BLaER1 (cell line): ENCODE measurements at regions not wholly inside any gene's neighbourhood (a gene's known extent, or its start where the extent isn't known, plus 50 kb on each side); places are given as distances from the start of the nearest gene placed in this dataset.

Experiments
- H3K27ac ChIP-seq: shearing (Covaris generic); formaldehyde crosslinking; 2 replicates; pipeline ENCODE4 v1.8.1; 2022
- H3K27me3 ChIP-seq: shearing (Covaris generic); formaldehyde crosslinking; 2 replicates; pipeline ENCODE4 v1.8.1; 2022
- H3K36me3 ChIP-seq: shearing (Covaris generic); formaldehyde crosslinking; 2 replicates; pipeline ENCODE4 v1.8.1; 2022
- H3K4me1 ChIP-seq: shearing (Covaris generic); formaldehyde crosslinking; 2 replicates; pipeline ENCODE4 v1.8.1; 2022
- H3K4me2 ChIP-seq: shearing (Covaris generic); formaldehyde crosslinking; 2 replicates; pipeline ENCODE4 v1.8.1; 2022
- H3K4me3 ChIP-seq: shearing (Covaris generic); formaldehyde crosslinking; 2 replicates; pipeline ENCODE4 v1.8.1; 2022
- H3K9ac ChIP-seq: shearing (Covaris generic); formaldehyde crosslinking; 2 replicates; pipeline ENCODE4 v1.8.1; 2022
- H3K9me3 ChIP-seq: shearing (Covaris generic); formaldehyde crosslinking; 2 replicates; pipeline ENCODE4 v1.8.1; 2022
- H4K20me1 ChIP-seq: shearing (Covaris generic); formaldehyde crosslinking; 2 replicates; pipeline ENCODE4 v1.8.1; 2022
- Cebpa-rat ChIP-seq: shearing (Covaris generic); IDR thresholded peaks from 2 replicates; pipeline ENCODE4 v1.8.1; 2022

GRCh38 chr11:79547256-79547655, 106.4 kb upstream of the TENM4 start:
- Histone ChIP-seq H3K9me3 (no peaks in the 10 kb centered on the region), H4K20me1 (no peaks in the 10 kb centered on the region), H3K4me1 (no peaks in the 10 kb centered on the region), H3K27ac (no peak overlapping the region), H3K9ac (no peak overlapping the region), H3K4me3 (no peak overlapping the region), H3K4me2 (no peak overlapping the region), H3K36me3 (no peaks in the 10 kb centered on the region), H3K27me3 (no peaks in the 10 kb centered on the region)
- TF ChIP-seq Cebpa-rat, result no peak

GRCh38 chr11:79546351-79546750, 105.5 kb upstream of the TENM4 start:
- no peak overlapping the region for H3K4me2 ChIP-seq
- no peaks in the 10 kb centered on the region for H4K20me1 ChIP-seq
- no peak overlapping the region for H3K27ac ChIP-seq
- no peaks in the 10 kb centered on the region for H3K9me3 ChIP-seq
- no peaks in the 10 kb centered on the region for H3K27me3 ChIP-seq
- no peaks in the 10 kb centered on the region for H3K36me3 ChIP-seq
- H3K4me3 ChIP-seq, result no peak overlapping the region
- TF ChIP-seq Cebpa-rat, result no peak
- H3K4me1 ChIP-seq, result no peaks in the 10 kb centered on the region
- H3K9ac ChIP-seq, result no peak overlapping the region

- Histone ChIP-seq H3K36me3 (no peaks in the 10 kb centered on the region), H3K9me3 (no peaks in the 10 kb centered on the region), H4K20me1 (no peaks in the 10 kb centered on the region), H3K27me3 (no peaks in the 10 kb centered on the region), H3K4me2 (no peak overlapping the region), H3K4me1 (no peaks in the 10 kb centered on the region), H3K27ac (no peak overlapping the region), H3K4me3 (no peak overlapping the region), H3K9ac (no peak overlapping the region)
- no peak for TF ChIP-seq Cebpa-rat
These were observed 103.5 kb upstream of the TENM4 start for GRCh38 chr11:79544361-79544760.

- H3K9ac ChIP-seq, result no peak overlapping the region
- no peaks in the 10 kb centered on the region for H4K20me1 ChIP-seq
- H3K4me2 ChIP-seq, result no peak overlapping the region
- H3K4me1 ChIP-seq, result 0 out of 2 replicates have a peak, but pooled peaks cover 7% of the 10 kb centered on the region
- H3K36me3 ChIP-seq, result no peaks in the 10 kb centered on the region
- H3K27ac ChIP-seq, result no peak overlapping the region
- no peak overlapping the region for H3K4me3 ChIP-seq
- no peaks in the 10 kb centered on the region for H3K27me3 ChIP-seq
- H3K9me3 ChIP-seq, result no peaks in the 10 kb centered on the region
- no peak for TF ChIP-seq Cebpa-rat
These were observed 102.3 kb upstream of the TENM4 start for GRCh38 chr11:79543101-79543500.

- no peak for TF ChIP-seq Cebpa-rat
- H4K20me1 ChIP-seq, result no peaks in the 10 kb centered on the region
- 0 out of 2 replicates have a peak, but pooled peaks cover 7% of the 10 kb centered on the region for H3K4me1 ChIP-seq
- H3K9me3 ChIP-seq, result no peaks in the 10 kb centered on the region
- no peaks in the 10 kb centered on the region for H3K27me3 ChIP-seq
- H3K27ac ChIP-seq, result no peak overlapping the region
- H3K4me3 ChIP-seq, result no peak overlapping the region
- H3K4me2 ChIP-seq, result no peak overlapping the region
- H3K36me3 ChIP-seq, result no peaks in the 10 kb centered on the region
- H3K9ac ChIP-seq, result no peak overlapping the region
These were observed 100.6 kb upstream of the TENM4 start for GRCh38 chr11:79541466-79541865.

GRCh38 chr11:79538775-79539174, 97.9 kb upstream of the TENM4 start:
- H3K9ac ChIP-seq, result no peak overlapping the region
- H3K9me3 ChIP-seq, result no peaks in the 10 kb centered on the region
- H4K20me1 ChIP-seq, result no peaks in the 10 kb centered on the region
- no peak overlapping the region for H3K4me3 ChIP-seq
- no peak overlapping the region for H3K27ac ChIP-seq
- 0 out of 2 replicates have a peak, but pooled peaks cover 7% of the 10 kb centered on the region for H3K4me1 ChIP-seq
- no peak for TF ChIP-seq Cebpa-rat
- H3K4me2 ChIP-seq, result no peak overlapping the region
- H3K27me3 ChIP-seq, result no peaks in the 10 kb centered on the region
- no peaks in the 10 kb centered on the region for H3K36me3 ChIP-seq

GRCh38 chr11:79536155-79536917, 95.5 kb upstream of the TENM4 start:
- TF ChIP-seq Cebpa-rat, result no peak
- H4K20me1 ChIP-seq, result no peaks in the 10 kb centered on the region
- H3K4me1 ChIP-seq, result 0 out of 2 replicates have a peak, but pooled peaks cover 7% of the 10 kb centered on the region
- H3K36me3 ChIP-seq, result no peaks in the 10 kb centered on the region
- H3K27ac ChIP-seq, result no peak overlapping the region
- no peak overlapping the region for H3K4me3 ChIP-seq
- no peak overlapping the region for H3K4me2 ChIP-seq
- no peaks in the 10 kb centered on the region for H3K27me3 ChIP-seq
- no peak overlapping the region for H3K9ac ChIP-seq
- H3K9me3 ChIP-seq, result no peaks in the 10 kb centered on the region

GRCh38 chr11:79535606-79536005, 94.8 kb upstream of the TENM4 start:
- Histone ChIP-seq H3K4me1 (0 out of 2 replicates have a peak, but pooled peaks cover 7% of the 10 kb centered on the region), H3K27me3 (no peaks in the 10 kb centered on the region), H3K27ac (no peak overlapping the region), H3K4me2 (no peak overlapping the region), H3K4me3 (no peak overlapping the region), H3K9ac (no peak overlapping the region), H3K9me3 (no peaks in the 10 kb centered on the region), H4K20me1 (no peaks in the 10 kb centered on the region), H3K36me3 (no peaks in the 10 kb centered on the region)
- TF ChIP-seq Cebpa-rat, result no peak

- H3K27me3 ChIP-seq, result no peaks in the 10 kb centered on the region
- H4K20me1 ChIP-seq, result no peaks in the 10 kb centered on the region
- no peaks in the 10 kb centered on the region for H3K36me3 ChIP-seq
- no peak overlapping the region for H3K4me2 ChIP-seq
- H3K4me3 ChIP-seq, result no peak overlapping the region
- no peak overlapping the region for H3K27ac ChIP-seq
- no peaks in the 10 kb centered on the region for H3K9me3 ChIP-seq
- no peak for TF ChIP-seq Cebpa-rat
- H3K9ac ChIP-seq, result no peak overlapping the region
- H3K4me1 ChIP-seq, result no peaks in the 10 kb centered on the region
These were observed 84.4 kb upstream of the TENM4 start for GRCh38 chr11:79525257-79525656.

- Histone ChIP-seq H3K36me3 (no peaks in the 10 kb centered on the region), H3K27me3 (no peaks in the 10 kb centered on the region), H3K9ac (no peak overlapping the region), H4K20me1 (no peaks in the 10 kb centered on the region), H3K27ac (no peak overlapping the region), H3K9me3 (no peaks in the 10 kb centered on the region), H3K4me3 (no peak overlapping the region), H3K4me1 (no peaks in the 10 kb centered on the region), H3K4me2 (no peak overlapping the region)
- TF ChIP-seq Cebpa-rat, result no peak
These were observed 81.8 kb upstream of the TENM4 start for GRCh38 chr11:79522626-79523025.

- Histone ChIP-seq H3K27ac (no peak overlapping the region), H3K9ac (no peak overlapping the region), H3K4me1 (no peaks in the 10 kb centered on the region), H3K9me3 (no peaks in the 10 kb centered on the region), H3K36me3 (no peaks in the 10 kb centered on the region), H3K27me3 (no peaks in the 10 kb centered on the region), H3K4me2 (no peak overlapping the region), H3K4me3 (no peak overlapping the region), H4K20me1 (no peaks in the 10 kb centered on the region)
- no peak for TF ChIP-seq Cebpa-rat
These were observed 79.3 kb upstream of the TENM4 start for GRCh38 chr11:79520086-79520485.
